OCI-LY7 (cell line): ENCODE measurements at regions not wholly inside any gene's neighbourhood (a gene's known extent, or its start where the extent isn't known, plus 50 kb on each side); places are given as distances from the start of the nearest gene placed in this dataset.

Experiments
- EZH2phosphoT487 ChIP-seq: fragments of 200-600 bp; sonication (generic); IDR thresholded peaks from 2 replicates; pipeline ENCODE4 v1.6.1; 2018; ENCODE audit warnings: low read depth, borderline replicate concordance, mild to moderate bottlenecking, mixed run types, antibody characterized with exemption, low read length, moderate library complexity, mixed read lengths
- TF ChIP-seq, protein P1 (sequence below): fragments of 200-600 bp; sonication (generic); conservative IDR thresholded peaks from 2 replicates; pipeline ENCODE4 v1.5.1; 2014; ENCODE audit warnings: mild to moderate bottlenecking, antibody characterized with exemption, low read length, moderate library complexity, mixed read lengths

DNA sequence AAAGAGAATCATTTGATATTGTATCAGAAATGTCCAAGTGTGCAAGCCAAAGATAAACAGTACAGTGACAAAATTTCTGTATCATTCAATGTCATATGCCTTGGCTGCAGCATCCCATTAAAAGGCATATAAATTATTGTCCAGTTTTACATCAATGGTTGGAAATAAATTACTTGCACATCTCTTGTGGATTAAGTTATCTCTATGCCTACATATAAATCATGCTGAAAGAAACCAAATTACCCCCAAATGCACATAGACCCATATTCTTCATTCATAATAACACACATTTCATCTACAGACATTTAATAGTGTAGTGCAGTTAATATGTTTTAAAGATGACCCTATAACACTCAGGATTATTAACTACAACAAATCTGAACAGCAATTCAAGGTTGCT, 1415.7 kb upstream of the PCDH9 start:
- TF ChIP-seq, protein P1, sequence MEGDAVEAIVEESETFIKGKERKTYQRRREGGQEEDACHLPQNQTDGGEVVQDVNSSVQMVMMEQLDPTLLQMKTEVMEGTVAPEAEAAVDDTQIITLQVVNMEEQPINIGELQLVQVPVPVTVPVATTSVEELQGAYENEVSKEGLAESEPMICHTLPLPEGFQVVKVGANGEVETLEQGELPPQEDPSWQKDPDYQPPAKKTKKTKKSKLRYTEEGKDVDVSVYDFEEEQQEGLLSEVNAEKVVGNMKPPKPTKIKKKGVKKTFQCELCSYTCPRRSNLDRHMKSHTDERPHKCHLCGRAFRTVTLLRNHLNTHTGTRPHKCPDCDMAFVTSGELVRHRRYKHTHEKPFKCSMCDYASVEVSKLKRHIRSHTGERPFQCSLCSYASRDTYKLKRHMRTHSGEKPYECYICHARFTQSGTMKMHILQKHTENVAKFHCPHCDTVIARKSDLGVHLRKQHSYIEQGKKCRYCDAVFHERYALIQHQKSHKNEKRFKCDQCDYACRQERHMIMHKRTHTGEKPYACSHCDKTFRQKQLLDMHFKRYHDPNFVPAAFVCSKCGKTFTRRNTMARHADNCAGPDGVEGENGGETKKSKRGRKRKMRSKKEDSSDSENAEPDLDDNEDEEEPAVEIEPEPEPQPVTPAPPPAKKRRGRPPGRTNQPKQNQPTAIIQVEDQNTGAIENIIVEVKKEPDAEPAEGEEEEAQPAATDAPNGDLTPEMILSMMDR: no peak
- TF ChIP-seq EZH2phosphoT487: no peak
